ENCODE measurements at regions not wholly inside any gene's neighbourhood (a gene's known extent, or its start where the extent isn't known, plus 50 kb on each side); places are given as distances from the start of the nearest gene placed in this dataset.

DNA sequence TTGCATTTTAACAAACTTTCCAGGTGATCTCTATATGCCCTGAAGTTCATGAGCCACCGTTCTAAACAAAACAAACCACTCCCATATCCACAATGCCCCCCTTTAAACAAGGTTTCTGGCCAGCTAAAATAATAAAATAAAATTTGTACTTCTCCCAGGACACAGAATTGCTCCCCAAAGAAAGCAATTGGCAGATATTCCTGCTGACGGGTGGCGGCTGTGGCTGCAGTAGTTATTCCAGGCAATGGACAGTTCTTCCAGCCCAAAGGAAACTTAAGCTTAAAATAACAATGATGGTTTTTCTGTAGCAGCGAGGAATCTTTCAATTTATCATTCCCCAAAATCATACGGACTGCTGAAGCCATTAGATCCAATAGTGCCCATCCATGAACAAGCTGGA lies 260.5 kb upstream of the ZNF521 start:
- TF ChIP-seq, protein P1, sequence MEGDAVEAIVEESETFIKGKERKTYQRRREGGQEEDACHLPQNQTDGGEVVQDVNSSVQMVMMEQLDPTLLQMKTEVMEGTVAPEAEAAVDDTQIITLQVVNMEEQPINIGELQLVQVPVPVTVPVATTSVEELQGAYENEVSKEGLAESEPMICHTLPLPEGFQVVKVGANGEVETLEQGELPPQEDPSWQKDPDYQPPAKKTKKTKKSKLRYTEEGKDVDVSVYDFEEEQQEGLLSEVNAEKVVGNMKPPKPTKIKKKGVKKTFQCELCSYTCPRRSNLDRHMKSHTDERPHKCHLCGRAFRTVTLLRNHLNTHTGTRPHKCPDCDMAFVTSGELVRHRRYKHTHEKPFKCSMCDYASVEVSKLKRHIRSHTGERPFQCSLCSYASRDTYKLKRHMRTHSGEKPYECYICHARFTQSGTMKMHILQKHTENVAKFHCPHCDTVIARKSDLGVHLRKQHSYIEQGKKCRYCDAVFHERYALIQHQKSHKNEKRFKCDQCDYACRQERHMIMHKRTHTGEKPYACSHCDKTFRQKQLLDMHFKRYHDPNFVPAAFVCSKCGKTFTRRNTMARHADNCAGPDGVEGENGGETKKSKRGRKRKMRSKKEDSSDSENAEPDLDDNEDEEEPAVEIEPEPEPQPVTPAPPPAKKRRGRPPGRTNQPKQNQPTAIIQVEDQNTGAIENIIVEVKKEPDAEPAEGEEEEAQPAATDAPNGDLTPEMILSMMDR (IDR thresholded peaks at IDR 0.05; ENCODE audit: low read depth, low read length) = no peak
- TF ChIP-seq EZH2phosphoT487 (IDR thresholded peaks at IDR 0.05; ENCODE audit: low read depth) = no peak

Data from OCI-LY3 (cell line).